GM19467 (cell line): ENCODE measurements at regions not wholly inside any gene's neighbourhood (a gene's known extent, or its start where the extent isn't known, plus 50 kb on each side); places are given as distances from the start of the nearest gene placed in this dataset.

Experiments used
- ATAC-seq: cut with Tn5 transposase; IDR thresholded peaks from one replicate; pipeline ENCODE4 v1.9.1; 2021; ENCODE audit warnings: mild to moderate bottlenecking, moderate library complexity; ENCODE audit not compliant: unreplicated experiment

DNA sequence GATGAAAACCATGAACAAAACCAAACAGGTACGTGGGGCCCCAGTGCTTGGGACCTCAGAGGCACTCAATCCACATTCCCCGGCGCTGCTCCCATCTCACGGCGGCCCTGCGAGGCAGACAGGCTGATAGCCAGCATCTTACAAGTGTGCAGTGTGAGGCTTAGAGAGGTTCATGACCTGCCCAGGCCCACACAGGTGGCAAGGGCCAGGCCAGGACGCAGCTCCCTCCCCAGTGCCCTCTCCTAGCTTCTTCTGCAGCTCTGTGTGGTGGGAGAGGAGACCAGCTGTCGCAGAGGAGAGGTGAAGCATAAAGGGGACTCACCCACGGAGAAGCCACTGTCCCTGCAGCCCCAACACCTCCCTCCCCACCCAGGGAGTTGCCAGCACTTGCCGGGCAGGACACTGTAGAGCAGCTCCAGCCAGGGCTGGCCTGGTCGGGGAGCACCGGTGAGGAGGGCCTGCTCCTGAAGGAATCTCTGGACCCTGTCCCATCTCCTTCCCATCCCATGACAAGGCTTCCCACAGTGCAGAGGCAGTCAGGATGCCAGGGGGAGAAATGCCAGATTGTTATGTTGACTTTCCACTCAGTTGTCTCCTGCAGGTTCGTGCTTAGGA is 92.4 kb upstream of the TMEM45B start:
- no peak for ATAC-seq

DNA sequence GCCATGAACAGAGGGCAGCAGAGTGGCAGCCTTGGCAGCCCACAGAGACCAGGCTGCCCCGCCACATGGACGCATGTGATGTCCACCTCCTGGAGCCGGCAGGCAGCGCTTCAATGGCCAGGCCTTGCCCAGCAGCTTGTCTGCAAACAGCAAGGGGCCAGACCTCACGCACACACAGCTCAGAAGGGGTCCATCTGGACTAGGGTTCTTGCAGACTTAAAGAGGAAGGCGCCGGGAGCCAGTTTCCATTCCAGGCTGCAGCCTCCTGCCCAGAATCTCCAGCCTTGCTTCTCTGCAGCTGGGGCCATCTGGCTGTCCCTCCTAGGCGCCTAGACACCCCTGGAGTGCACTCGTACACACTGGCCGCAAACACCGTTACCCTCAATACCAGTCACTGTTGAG is 91.9 kb upstream of the TMEM45B start:
- ATAC-seq = no peak

GRCh38 chr11:129724866-129725265 is 90.8 kb upstream of the TMEM45B start:
- ATAC-seq = no peak

DNA sequence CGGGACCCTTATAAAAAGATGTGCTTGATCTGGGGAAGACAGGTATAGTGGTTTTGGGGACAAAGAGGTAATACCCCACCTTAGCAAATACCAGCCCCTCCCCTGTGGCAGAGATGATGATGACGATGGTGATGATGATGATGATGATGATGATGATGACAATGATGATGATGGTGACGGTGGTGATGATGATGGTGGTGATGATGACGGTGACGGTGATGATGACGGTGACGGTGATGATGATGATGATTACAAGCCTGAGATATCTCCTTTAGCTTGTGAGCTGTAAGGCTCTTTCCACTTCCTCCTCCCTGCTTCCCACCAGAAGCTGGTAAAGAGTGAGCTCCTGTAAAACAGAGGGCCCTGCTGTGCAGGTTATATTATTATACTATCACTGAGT is 89.5 kb upstream of the TMEM45B start:
- ATAC-seq = no peak

GRCh38 chr11:129728581-129728980 is 87.1 kb upstream of the TMEM45B start:
- no peak for ATAC-seq

DNA sequence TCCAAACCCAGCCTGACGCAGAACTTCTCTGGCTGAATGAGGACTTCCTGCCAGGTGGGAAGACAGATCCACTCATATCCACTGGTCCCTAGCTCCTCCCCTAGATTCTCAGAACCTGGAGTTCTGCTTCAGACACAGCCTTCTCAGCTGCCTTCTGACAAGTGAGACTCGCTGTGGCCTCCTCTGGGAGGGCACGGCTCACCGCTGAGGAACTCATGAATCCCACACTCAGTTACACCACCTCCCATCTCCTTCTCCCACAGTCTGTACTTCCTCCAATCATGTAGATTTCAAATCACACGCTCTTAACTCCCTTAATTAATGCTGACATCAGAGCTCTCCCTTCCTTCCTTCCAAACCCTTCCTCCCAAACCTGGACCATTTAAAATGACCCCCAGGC is 86.4 kb upstream of the TMEM45B start:
- ATAC-seq = no peak

DNA sequence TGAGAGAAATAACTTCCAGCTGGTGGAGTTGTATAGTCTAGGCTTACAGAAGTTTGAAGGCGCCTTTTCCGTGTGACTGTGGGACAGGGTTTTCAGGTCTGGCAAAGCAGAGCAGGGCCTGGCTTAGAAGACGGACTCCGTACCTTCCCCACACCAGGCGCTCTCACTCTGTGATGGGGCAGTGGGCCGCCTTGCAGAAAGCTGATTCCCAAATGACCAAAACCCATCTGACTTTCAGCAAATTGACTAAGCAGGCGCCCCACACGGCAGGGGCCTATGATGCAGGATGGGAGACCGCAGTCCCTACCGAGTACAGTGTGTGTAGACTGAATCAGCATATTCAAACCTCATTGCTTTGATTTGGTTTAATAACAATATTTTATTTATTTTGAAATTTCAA is 85.8 kb upstream of the TMEM45B start:
- no peak for ATAC-seq

DNA sequence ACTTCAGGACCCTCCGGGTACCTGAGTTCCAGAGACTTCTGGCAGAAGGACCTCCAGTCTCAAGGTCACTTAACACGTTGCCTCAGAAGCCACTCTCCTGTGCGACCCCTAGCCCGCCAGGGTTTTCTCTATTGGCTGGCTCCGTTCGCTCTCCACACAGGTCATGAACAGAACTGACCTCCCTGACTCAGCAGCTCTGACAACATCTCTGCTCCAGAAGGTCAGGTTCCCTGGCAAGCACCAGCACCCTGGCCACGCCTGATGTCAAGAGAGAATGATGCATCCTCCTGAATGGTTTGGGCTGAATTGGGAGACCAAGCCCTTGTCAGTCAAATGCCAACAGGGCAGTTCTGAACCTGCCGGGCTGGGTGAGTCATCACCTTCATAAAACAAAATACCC is 84.3 kb upstream of the TMEM45B start:
- no peak for ATAC-seq

GRCh38 chr11:129732941-129733340 is 82.7 kb upstream of the TMEM45B start:
- no peak for ATAC-seq

GRCh38 chr11:129733384-129733783 is 82.3 kb upstream of the TMEM45B start:
- ATAC-seq = no peak

GRCh38 chr11:129733981-129734380 is 81.7 kb upstream of the TMEM45B start:
- ATAC-seq = no peak

- ATAC-seq = no peak
Measured at GRCh38 chr11:129734654-129735053, 81.0 kb upstream of the TMEM45B start.

DNA sequence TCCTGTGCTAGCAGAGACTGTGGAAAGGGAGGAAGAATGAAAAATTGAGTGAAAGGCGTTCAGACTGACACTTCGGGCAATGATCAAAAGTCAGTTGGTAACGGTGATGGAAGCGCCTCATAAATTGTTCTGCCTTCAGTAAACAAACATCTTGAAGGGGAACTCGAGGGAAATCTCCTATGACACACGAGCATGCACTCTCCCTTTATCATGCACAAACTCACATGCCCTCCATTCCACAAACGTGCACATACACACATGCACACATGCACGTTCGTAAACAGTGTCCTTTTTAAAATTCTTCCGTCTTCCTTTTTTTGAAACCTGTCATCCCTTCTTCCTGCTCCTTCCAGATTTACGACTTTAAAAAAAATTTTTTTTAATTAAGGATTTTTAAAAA is 77.8 kb upstream of the TMEM45B start:
- no peak for ATAC-seq

DNA sequence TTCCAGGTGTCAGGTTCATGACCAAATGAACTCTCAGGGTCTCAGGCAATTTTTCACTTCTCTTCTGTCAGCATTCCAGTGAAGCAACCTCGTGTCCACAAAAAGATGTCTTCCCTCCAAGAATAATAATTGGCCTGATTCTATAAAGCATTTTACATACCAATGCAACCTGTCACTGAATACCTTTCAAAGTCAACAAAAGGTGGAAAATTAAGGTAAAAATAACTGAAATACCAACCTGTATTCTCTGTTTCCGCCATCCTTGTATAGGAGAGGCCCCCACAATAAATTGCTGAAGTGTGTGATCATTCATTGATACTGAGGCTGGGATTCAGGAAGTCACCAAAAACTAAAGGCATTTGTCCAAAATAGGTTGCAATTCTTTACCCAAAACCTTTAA is 77.4 kb upstream of the TMEM45B start:
- no peak for ATAC-seq

GRCh38 chr11:129739339-129739738 is 76.3 kb upstream of the TMEM45B start:
- no peak for ATAC-seq

DNA sequence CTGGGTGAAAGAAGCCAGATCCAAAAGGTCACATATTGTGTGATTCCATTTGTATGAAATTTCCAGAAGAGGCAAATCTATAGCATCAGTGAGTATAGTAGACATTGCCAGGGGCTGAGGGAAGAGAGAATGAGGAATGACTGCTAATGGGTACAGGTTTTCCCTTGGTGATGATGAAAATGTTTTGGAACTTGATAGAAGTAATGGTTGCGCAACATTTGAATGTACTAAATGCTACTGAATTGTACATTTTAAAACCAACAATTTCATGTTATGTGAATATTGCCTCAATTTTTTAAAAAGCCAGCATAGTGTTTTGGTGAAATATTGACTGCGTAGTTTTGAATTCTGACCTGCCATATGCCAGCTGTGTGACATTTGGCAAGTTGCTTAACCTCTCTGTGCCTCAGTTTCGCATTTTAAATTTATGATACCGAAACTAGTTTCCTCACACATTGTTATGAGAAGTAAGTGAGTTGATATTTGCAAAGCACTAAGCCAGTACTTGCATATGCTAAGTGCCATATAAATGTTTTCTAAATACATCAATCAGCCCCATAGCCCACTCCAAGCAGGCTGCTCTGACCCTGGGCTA is 75.4 kb upstream of the TMEM45B start:
- no peak for ATAC-seq

- ATAC-seq = no peak
Measured at GRCh38 chr11:129743112-129743815, 72.4 kb upstream of the TMEM45B start.

GRCh38 chr11:129747071-129747470 is 68.6 kb upstream of the TMEM45B start:
- ATAC-seq = no peak

- ATAC-seq = no peak
Measured at GRCh38 chr11:129749141-129749540, 66.5 kb upstream of the TMEM45B start.

- ATAC-seq = peak; percentile 91
Measured at GRCh38 chr11:129750343-129751292, 65.0 kb upstream of the TMEM45B start.

- no peak for ATAC-seq
Measured at GRCh38 chr11:129751511-129751910, 64.1 kb upstream of the TMEM45B start.
